HEK293 (cell line): ENCODE measurements at regions not wholly inside any gene's neighbourhood (a gene's known extent, or its start where the extent isn't known, plus 50 kb on each side); places are given as distances from the start of the nearest gene placed in this dataset.

Experiments used
- CTCF ChIA-PET: fragments of 350-600 bp; formaldehyde crosslinking; extraction: SDS; loops from one replicate; lab custom pipeline; 2021; ENCODE audit warnings: antibody characterized with exemption; lab: Yijun Ruan, JAX
- POLR2A ChIA-PET: fragments of 300-600 bp; formaldehyde crosslinking; extraction: SDS; loops from one replicate; lab custom pipeline; 2020; ENCODE audit warnings: antibody characterized with exemption, inconsistent platforms; lab: Yijun Ruan, JAX
- H3K27ac ChIP-seq: fragments of 200-500 bp; sonication (Bioruptor generic); 2 replicates; pipeline ENCODE4 v1.5.1; 2014; ENCODE audit warnings: low read depth, low read length, control low read depth, inconsistent platforms; ENCODE audit errors: extremely low read depth
- H3K36me3 ChIP-seq, 2 experiments: fragments of 200-500 bp in 1 of 2; sonication (Bioruptor generic) in 1 of 2; 1 replicate in 1 of 2; 2 replicates in 1 of 2; pipeline ENCODE4 v1.5.1; 2014 to 2017; ENCODE audit warnings: inconsistent platforms in 2 of 2, low read length in 2 of 2; ENCODE audit not compliant: control insufficient read depth in 2 of 2, insufficient read depth in 1 of 2
- H3K4me1 ChIP-seq: fragments of 200-500 bp; sonication (Bioruptor generic); 2 replicates; pipeline ENCODE4 v1.5.1; 2014; ENCODE audit warnings: mild to moderate bottlenecking, low read length, inconsistent platforms; ENCODE audit not compliant: control insufficient read depth, insufficient read depth
- H3K4me3 ChIP-seq: 2 replicates; pipeline ENCODE4 v1.5.1; 2011; ENCODE audit warnings: low read depth, mild to moderate bottlenecking, control low read depth, low read length, moderate library complexity
- H3K9me3 ChIP-seq: fragments of 200-500 bp; sonication (Bioruptor generic); 2 replicates; pipeline ENCODE4 v1.5.1; 2014; ENCODE audit warnings: low read depth, low read length, inconsistent platforms; ENCODE audit not compliant: control insufficient read depth, insufficient read depth
- BCL11A ChIP-seq: fragments of 450-650 bp; formaldehyde crosslinking; IDR thresholded peaks from 2 replicates; pipeline ENCODE4 v1.5.1; 2016; ENCODE audit warnings: low read depth, missing biosample characterization, missing genetic modification characterization
- GLI2 ChIP-seq: fragments of 450-650 bp; formaldehyde crosslinking; IDR thresholded peaks from 2 replicates; pipeline ENCODE4; 2017; ENCODE audit warnings: missing biosample characterization, missing genetic modification characterization, low read depth, borderline replicate concordance
- HOXC10 ChIP-seq: sonication (generic); formaldehyde crosslinking; IDR thresholded peaks from 2 replicates; pipeline ENCODE4 v1.8.1; 2023; ENCODE audit warnings: mild to moderate bottlenecking, missing genetic modification reagents
- IKZF3 ChIP-seq: fragments of 450-650 bp; IDR thresholded peaks from 2 replicates; pipeline ENCODE4 v1.5.0; 2018; ENCODE audit warnings: missing biosample characterization, mild to moderate bottlenecking, missing genetic modification characterization, moderate library complexity
- KLF10 ChIP-seq: fragments of 450-650 bp; IDR thresholded peaks from 2 replicates; pipeline ENCODE4 v1.5.1; 2018; ENCODE audit warnings: missing biosample characterization, mild to moderate bottlenecking, missing genetic modification characterization
- KLF16 ChIP-seq: fragments of 450-650 bp; formaldehyde crosslinking; IDR thresholded peaks from 2 replicates; pipeline ENCODE4 v1.5.1; 2017; ENCODE audit warnings: missing biosample characterization, missing genetic modification characterization
- KLF8 ChIP-seq: fragments of 450-650 bp; formaldehyde crosslinking; IDR thresholded peaks from 2 replicates; pipeline ENCODE4 v1.5.1; 2016; ENCODE audit warnings: missing biosample characterization, missing genetic modification characterization
- MEIS1 ChIP-seq: sonication (generic); formaldehyde crosslinking; IDR thresholded peaks from 2 replicates; pipeline ENCODE4 v1.8.1; 2022; ENCODE audit warnings: missing genetic modification reagents, mild to moderate bottlenecking, borderline replicate concordance
- MYNN ChIP-seq: fragments of 450-650 bp; formaldehyde crosslinking; IDR thresholded peaks from 2 replicates; pipeline ENCODE4 v1.5.1; 2016; ENCODE audit warnings: missing biosample characterization, missing genetic modification characterization, borderline replicate concordance
- PRDM1 ChIP-seq: fragments of 450-650 bp; formaldehyde crosslinking; IDR thresholded peaks from 2 replicates; pipeline ENCODE4; 2016; ENCODE audit warnings: missing biosample characterization, missing genetic modification characterization
- SCRT1 ChIP-seq: fragments of 450-650 bp; formaldehyde crosslinking; IDR thresholded peaks from 2 replicates; pipeline ENCODE4 v1.5.1; 2016; ENCODE audit warnings: missing biosample characterization, missing genetic modification characterization, borderline replicate concordance
- ZNF10 ChIP-seq: fragments of 450-650 bp; formaldehyde crosslinking; IDR thresholded peaks from 2 replicates; pipeline ENCODE4 v1.5.1; 2017; ENCODE audit warnings: missing biosample characterization, missing genetic modification characterization
- ZNF112 ChIP-seq: fragments of 450-650 bp; formaldehyde crosslinking; IDR thresholded peaks from 2 replicates; pipeline ENCODE4 v1.5.0; 2017; ENCODE audit warnings: missing biosample characterization, missing genetic modification characterization
- ZNF169 ChIP-seq: fragments of 450-650 bp; formaldehyde crosslinking; IDR thresholded peaks from 2 replicates; pipeline ENCODE4 v1.5.1; 2016; ENCODE audit warnings: missing biosample characterization, missing genetic modification characterization
- ZNF174 ChIP-seq: fragments of 450-650 bp; formaldehyde crosslinking; IDR thresholded peaks from 2 replicates; pipeline ENCODE4 v1.5.0; 2017; ENCODE audit warnings: missing biosample characterization, mild to moderate bottlenecking, missing genetic modification characterization
- ZNF23 ChIP-seq: fragments of 450-650 bp; formaldehyde crosslinking; IDR thresholded peaks from 2 replicates; pipeline ENCODE4 v1.5.1; 2016; ENCODE audit warnings: missing biosample characterization, missing genetic modification characterization, borderline replicate concordance
- ZNF239 ChIP-seq: fragments of 450-650 bp; formaldehyde crosslinking; IDR thresholded peaks from 2 replicates; pipeline ENCODE4 v1.5.1; 2016; ENCODE audit warnings: missing biosample characterization, missing genetic modification characterization
- ZNF266 ChIP-seq: fragments of 450-650 bp; formaldehyde crosslinking; IDR thresholded peaks from 2 replicates; pipeline ENCODE4 v1.5.1; 2016; ENCODE audit warnings: missing biosample characterization, missing genetic modification characterization, low read depth
- ZNF302 ChIP-seq: fragments of 450-650 bp; formaldehyde crosslinking; IDR thresholded peaks from 2 replicates; pipeline ENCODE4 v1.5.1; 2016; ENCODE audit warnings: missing biosample characterization, missing genetic modification characterization, low read depth
- ZNF426 ChIP-seq: fragments of 450-650 bp; formaldehyde crosslinking; IDR thresholded peaks from 2 replicates; pipeline ENCODE4 v1.5.1; 2017; ENCODE audit warnings: missing biosample characterization, missing genetic modification characterization, mild to moderate bottlenecking, inconsistent platforms, moderate library complexity
- ZNF48 ChIP-seq: fragments of 450-650 bp; formaldehyde crosslinking; IDR thresholded peaks from 2 replicates; pipeline ENCODE4 v1.5.1; 2016; ENCODE audit warnings: missing biosample characterization, missing genetic modification characterization
- ZNF510 ChIP-seq: fragments of 450-650 bp; formaldehyde crosslinking; IDR thresholded peaks from 2 replicates; pipeline ENCODE4 v1.5.1; 2018; ENCODE audit warnings: mild to moderate bottlenecking, missing genetic modification characterization, missing biosample characterization; ENCODE audit not compliant: insufficient replicate concordance
- ZNF660 ChIP-seq: fragments of 450-650 bp; IDR thresholded peaks from 2 replicates; pipeline ENCODE4 v1.5.1; 2018; ENCODE audit warnings: missing biosample characterization, mild to moderate bottlenecking, missing genetic modification characterization
- ZNF664 ChIP-seq: fragments of 450-650 bp; formaldehyde crosslinking; IDR thresholded peaks from 2 replicates; pipeline ENCODE4 v1.5.1; 2016; ENCODE audit warnings: missing biosample characterization, missing genetic modification characterization
- ZNF747 ChIP-seq: fragments of 450-650 bp; formaldehyde crosslinking; IDR thresholded peaks from 2 replicates; pipeline ENCODE4 v1.5.1; 2016; ENCODE audit warnings: missing biosample characterization, missing genetic modification characterization
- TF ChIP-seq, protein P1 (sequence below): fragments of 450-650 bp; formaldehyde crosslinking; IDR thresholded peaks from 2 replicates; pipeline ENCODE4 v1.5.1; 2017; ENCODE audit warnings: missing biosample characterization, missing genetic modification characterization
- TF ChIP-seq, protein P2 (sequence below): fragments of 450-650 bp; formaldehyde crosslinking; IDR thresholded peaks from 2 replicates; pipeline ENCODE4 v1.5.1; 2016; ENCODE audit warnings: missing biosample characterization, missing genetic modification characterization
- TF ChIP-seq, protein P3 (sequence below): fragments of 450-650 bp; formaldehyde crosslinking; IDR thresholded peaks from 2 replicates; pipeline ENCODE4 v1.5.1; 2016; ENCODE audit warnings: missing biosample characterization, missing genetic modification characterization
- TF ChIP-seq, protein P4 (sequence below): fragments of 450-650 bp; formaldehyde crosslinking; IDR thresholded peaks from 2 replicates; pipeline ENCODE4; 2016; ENCODE audit warnings: missing biosample characterization, missing genetic modification characterization

DNA sequence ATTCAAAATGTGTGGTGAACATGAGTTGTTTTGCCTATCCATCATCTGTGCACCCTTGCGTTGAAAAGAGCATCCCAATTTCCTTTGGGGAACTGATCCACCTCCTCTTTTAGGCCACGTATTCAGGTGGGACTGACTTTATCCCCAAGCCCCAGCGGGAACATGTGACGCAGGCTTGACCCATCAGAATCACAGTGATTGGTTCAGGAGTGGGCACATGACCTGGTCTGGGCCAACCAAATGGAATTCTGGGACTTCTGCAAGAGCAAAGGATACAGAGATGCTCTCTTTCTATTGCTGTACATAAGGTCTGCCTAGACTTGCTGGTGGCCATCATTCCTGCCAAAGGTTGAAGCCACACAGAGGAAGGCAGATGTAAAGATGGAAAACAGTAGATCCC is 158.9 kb downstream of the IRX5 start (continued):
- TF ChIP-seq ZNF510 (no peak), ZNF23 (tag by site-specific recombination) (no peak)

DNA sequence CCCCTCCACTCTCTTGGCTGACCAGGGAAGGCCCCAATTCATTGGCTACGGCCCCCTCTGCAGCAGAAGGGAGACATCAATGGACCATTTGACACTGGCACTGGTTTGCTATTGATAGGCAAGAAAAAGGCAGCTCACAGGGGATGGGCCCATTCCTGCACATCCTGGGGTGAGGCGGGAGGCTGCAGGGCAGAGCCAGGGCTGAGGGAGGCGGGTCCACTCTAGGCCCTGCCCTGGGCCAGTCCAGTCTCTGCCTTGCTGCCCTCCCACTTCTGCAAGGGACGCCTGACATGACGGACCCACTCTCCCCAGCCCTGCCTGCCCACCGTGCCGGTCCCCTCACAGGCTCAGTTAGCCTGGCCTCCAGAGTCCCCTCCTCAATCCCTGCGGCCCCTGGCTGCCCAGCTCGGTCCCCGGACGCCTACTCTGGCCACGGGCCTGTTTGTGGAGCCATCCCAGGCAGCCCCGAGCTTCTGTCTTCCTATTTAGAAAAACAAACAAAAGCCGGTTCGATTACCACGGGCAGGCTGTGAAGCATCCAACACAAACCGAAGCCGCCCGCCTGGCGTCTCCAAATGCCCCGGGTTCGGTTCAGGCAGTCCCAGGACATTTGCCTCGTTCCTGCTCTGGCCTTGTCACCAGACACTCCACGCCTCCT is 160.7 kb downstream of the IRX5 start:
- ChIA-PET POLR2A (no interaction called here), CTCF (no interaction called here)
- Histone ChIP-seq H3K36me3 (no peaks in the 10 kb centered on the region), H3K4me3 (no peak overlapping the region), H3K9me3 (no peaks in the 10 kb centered on the region; the same call in 1 of the 2 replicates), H3K27ac (no peak overlapping the region), H3K4me1 (no peaks in the 10 kb centered on the region)
- TF ChIP-seq ZNF239 (tag by site-specific recombination) (no peak), SCRT1 (tag by site-specific recombination) (no peak), ZNF112 (tag by site-specific recombination) (no peak), BCL11A (tag by site-specific recombination) (no peak), GLI2 (tag by site-specific recombination) (no peak), HOXC10 (CRISPR knock-in tag) (no peak), ZNF664 (tag by site-specific recombination) (no peak), ZNF174 (tag by site-specific recombination) (no peak), IKZF3 (tag by site-specific recombination) (no peak), ZNF302 (tag by site-specific recombination) (no peak)
- TF ChIP-seq, protein P1, sequence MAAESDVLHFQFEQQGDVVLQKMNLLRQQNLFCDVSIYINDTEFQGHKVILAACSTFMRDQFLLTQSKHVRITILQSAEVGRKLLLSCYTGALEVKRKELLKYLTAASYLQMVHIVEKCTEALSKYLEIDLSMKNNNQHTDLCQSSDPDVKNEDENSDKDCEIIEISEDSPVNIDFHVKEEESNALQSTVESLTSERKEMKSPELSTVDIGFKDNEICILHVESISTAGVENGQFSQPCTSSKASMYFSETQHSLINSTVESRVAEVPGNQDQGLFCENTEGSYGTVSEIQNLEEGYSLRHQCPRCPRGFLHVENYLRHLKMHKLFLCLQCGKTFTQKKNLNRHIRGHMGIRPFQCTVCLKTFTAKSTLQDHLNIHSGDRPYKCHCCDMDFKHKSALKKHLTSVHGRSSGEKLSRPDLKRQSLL (tag by site-specific recombination), result no peak
- TF ChIP-seq, protein P2, sequence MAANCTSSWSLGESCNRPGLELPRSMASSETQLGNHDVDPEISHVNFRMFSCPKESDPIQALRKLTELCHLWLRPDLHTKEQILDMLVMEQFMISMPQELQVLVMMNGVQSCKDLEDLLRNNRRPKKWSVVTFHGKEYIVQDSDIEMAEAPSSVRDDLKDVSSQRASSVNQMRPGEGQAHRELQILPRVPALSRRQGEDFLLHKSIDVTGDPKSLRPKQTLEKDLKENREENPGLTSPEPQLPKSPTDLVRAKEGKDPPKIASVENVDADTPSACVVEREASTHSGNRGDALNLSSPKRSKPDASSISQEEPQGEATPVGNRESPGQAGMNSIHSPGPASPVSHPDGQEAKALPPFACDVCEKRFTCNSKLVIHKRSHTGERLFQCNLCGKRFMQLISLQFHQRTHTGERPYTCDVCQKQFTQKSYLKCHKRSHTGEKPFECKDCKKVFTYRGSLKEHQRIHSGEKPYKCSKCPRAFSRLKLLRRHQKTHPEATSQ (tag by site-specific recombination), result no peak
- TF ChIP-seq, protein P3, sequence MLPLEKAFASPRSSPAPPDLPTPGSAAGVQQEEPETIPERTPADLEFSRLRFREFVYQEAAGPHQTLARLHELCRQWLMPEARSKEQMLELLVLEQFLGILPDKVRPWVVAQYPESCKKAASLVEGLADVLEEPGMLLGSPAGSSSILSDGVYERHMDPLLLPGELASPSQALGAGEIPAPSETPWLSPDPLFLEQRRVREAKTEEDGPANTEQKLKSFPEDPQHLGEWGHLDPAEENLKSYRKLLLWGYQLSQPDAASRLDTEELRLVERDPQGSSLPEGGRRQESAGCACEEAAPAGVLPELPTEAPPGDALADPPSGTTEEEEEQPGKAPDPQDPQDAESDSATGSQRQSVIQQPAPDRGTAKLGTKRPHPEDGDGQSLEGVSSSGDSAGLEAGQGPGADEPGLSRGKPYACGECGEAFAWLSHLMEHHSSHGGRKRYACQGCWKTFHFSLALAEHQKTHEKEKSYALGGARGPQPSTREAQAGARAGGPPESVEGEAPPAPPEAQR (tag by site-specific recombination), result no peak

DNA sequence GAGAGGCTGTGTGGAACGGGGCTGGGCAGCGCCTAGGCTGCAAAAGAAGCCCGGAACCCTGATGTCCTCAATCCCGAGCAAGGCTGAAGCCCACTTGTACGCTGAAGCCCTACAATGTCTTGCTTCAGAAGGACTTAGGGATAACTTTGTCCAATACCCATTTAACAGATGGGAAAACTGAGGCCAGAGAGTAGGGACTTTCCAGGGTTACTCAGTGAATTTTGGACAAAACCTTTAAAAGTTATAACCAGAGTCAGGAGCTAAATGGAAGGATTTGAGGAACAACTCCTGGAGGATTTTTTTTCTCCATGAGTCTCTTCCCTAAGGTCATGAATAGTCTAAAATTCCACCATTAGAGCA is 161.2 kb downstream of the IRX5 start:
- Histone ChIP-seq H3K4me3 (no peak overlapping the region), H3K4me1 (no peaks in the 10 kb centered on the region), H3K36me3 (no peaks in the 10 kb centered on the region), H3K27ac (no peak overlapping the region), H3K9me3 (no peaks in the 10 kb centered on the region; the same call in 1 of the 2 replicates)
- CTCF ChIA-PET, result no interaction called here
- POLR2A ChIA-PET, result no interaction called here
- TF ChIP-seq ZNF169 (no peak), ZNF266 (no peak), ZNF10 (tag by site-specific recombination) (no peak), MEIS1 (no peak), KLF8 (tag by site-specific recombination) (no peak), MYNN (tag by site-specific recombination) (no peak), ZNF239 (tag by site-specific recombination) (no peak), PRDM1 (tag by site-specific recombination) (no peak), ZNF48 (tag by site-specific recombination) (no peak), ZNF660 (tag by site-specific recombination) (no peak), ZNF664 (tag by site-specific recombination) (no peak), ZNF426 (tag by site-specific recombination) (no peak), KLF10 (tag by site-specific recombination) (no peak), KLF16 (no peak), ZNF747 (tag by site-specific recombination) (no peak)
- TF ChIP-seq, protein P4, sequence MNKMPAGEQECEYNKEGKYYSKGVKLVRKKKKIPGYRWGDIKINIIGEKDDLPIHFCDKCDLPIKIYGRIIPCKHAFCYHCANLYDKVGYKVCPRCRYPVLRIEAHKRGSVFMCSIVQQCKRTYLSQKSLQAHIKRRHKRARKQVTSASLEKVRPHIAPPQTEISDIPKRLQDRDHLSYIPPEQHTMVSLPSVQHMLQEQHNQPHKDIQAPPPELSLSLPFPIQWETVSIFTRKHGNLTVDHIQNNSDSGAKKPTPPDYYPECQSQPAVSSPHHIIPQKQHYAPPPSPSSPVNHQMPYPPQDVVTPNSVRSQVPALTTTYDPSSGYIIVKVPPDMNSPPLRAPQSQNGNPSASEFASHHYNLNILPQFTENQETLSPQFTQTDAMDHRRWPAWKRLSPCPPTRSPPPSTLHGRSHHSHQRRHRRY (tag by site-specific recombination), result no peak
- TF ChIP-seq, protein P2 (tag by site-specific recombination), result no peak
